ENCODE measurements at regions not wholly inside any gene's neighbourhood (a gene's known extent, or its start where the extent isn't known, plus 50 kb on each side); places are given as distances from the start of the nearest gene placed in this dataset.

DNA sequence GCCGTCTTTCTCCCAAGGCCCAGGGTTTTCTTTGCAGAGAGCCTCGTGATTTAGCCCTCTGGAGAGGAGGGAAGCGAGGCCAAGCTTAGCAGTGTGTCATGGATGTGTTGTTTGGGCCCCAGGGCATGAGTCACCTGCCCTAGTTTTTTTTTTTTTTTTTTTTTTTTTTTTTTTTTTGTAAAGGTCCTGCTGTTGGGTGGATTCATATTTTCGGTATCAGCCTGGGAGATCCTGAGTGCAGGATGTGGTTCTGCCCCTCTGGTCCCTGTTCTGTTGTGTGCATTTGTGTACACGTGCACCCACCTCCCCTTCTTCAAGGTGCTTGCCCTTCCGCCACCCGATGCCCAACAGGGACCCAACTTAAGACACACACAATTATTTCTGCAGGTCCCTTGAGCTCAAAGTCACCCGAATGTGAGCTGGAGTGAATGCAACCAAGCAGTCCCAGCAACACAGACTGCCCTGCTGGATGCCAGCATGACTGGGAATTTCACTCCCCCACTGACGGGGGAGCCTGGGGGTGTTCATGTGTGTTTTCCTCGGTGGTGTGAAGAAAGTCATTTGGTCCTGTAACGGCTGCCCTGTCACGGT is 265.8 kb upstream of the TNRC6C start:
- TF ChIP-seq TAF1 (IDR thresholded peaks at IDR 0.05; ENCODE audit: borderline replicate concordance, insufficient read depth, low read length) (no peak), POLR2AphosphoS5 (IDR thresholded peaks at IDR 0.05; ENCODE audit: low read depth, low read length) (no peak)

Data from PFSK-1 (cell line).